H1 (cell line): ENCODE measurements at regions not wholly inside any gene's neighbourhood (a gene's known extent, or its start where the extent isn't known, plus 50 kb on each side); places are given as distances from the start of the nearest gene placed in this dataset.

ENCODE experiments used
- CHD1 ChIP-seq: IDR thresholded peaks from 2 replicates; pipeline ENCODE4 v1.6.1; 2012; ENCODE audit warnings: low read depth, low read length, improper control_type of control experiment
- FOSL1 ChIP-seq: IDR thresholded peaks from 2 replicates; pipeline ENCODE4 v1.6.1; 2011; ENCODE audit warnings: mild to moderate bottlenecking, low read depth, low read length, moderate library complexity; ENCODE audit not compliant: insufficient read depth
- PHF8 ChIP-seq: fragments of 200-600 bp; sonication (generic); conservative IDR thresholded peaks from 2 replicates; pipeline ENCODE4 v1.7.1; 2012; ENCODE audit warnings: low read depth, mild to moderate bottlenecking, inconsistent platforms, low read length, moderate library complexity
- RBBP5 ChIP-seq: IDR thresholded peaks from 2 replicates; pipeline ENCODE4 v1.7.1; 2012; ENCODE audit warnings: low read depth, mild to moderate bottlenecking, inconsistent platforms, low read length, moderate library complexity, borderline replicate concordance

GRCh38 chr11:70630816-70631623 is 232.7 kb downstream of the CTTN start (continued):
- TF ChIP-seq PHF8 (no peak), RBBP5 (no peak), FOSL1 (no peak), CHD1 (no peak)
